ENCODE measurements at regions not wholly inside any gene's neighbourhood (a gene's known extent, or its start where the extent isn't known, plus 50 kb on each side); places are given as distances from the start of the nearest gene placed in this dataset.

GRCh38 chr7:124647630-124648306, 117.8 kb downstream of the GPR37 start:
- no peak for TF ChIP-seq EZH2 (IDR thresholded peaks at IDR 0.05; ENCODE audit: borderline replicate concordance, low read length)
- TF ChIP-seq CTCF (IDR thresholded peaks at IDR 0.05; ENCODE audit: low read length), result no peak

Data from OCI-LY1 (cell line).